ENCODE measurements at regions not wholly inside any gene's neighbourhood (a gene's known extent, or its start where the extent isn't known, plus 50 kb on each side); places are given as distances from the start of the nearest gene placed in this dataset.

GRCh38 chr5:138659561-138659960, 84.4 kb upstream of the HSPA9 start:
- TF ChIP-seq, protein P1, sequence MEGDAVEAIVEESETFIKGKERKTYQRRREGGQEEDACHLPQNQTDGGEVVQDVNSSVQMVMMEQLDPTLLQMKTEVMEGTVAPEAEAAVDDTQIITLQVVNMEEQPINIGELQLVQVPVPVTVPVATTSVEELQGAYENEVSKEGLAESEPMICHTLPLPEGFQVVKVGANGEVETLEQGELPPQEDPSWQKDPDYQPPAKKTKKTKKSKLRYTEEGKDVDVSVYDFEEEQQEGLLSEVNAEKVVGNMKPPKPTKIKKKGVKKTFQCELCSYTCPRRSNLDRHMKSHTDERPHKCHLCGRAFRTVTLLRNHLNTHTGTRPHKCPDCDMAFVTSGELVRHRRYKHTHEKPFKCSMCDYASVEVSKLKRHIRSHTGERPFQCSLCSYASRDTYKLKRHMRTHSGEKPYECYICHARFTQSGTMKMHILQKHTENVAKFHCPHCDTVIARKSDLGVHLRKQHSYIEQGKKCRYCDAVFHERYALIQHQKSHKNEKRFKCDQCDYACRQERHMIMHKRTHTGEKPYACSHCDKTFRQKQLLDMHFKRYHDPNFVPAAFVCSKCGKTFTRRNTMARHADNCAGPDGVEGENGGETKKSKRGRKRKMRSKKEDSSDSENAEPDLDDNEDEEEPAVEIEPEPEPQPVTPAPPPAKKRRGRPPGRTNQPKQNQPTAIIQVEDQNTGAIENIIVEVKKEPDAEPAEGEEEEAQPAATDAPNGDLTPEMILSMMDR (IDR thresholded peaks at IDR 0.05): no peak
- TF ChIP-seq POLR2A (IDR thresholded peaks at IDR 0.05): no peak
